Stimulated activated CD4-positive, alpha-beta T cell treated with anti-CD3 and anti-CD28 coated beads, Interleukin-4, amount 100 ng/mL, for 48 hours (primary cell): ENCODE measurements at regions not wholly inside any gene's neighbourhood (a gene's known extent, or its start where the extent isn't known, plus 50 kb on each side); places are given as distances from the start of the nearest gene placed in this dataset.
"Not testable (repeated sequence)": the region's sequence is repeated elsewhere in the genome, so short reads cannot be mapped to it uniquely, and the experiment has no call there.

Source experiments
- DNase-seq, 2 donors: peaks; one replicate each; pipeline ENCODE4 v3.0.0-alpha.2; 2020; ENCODE audit warnings: low read depth in 2 of 2

GRCh38 chr10:113495553-113495952 lies 57.3 kb upstream of the HABP2 start:
- DNase-seq = no peak

GRCh38 chr10:113496111-113497109 lies 56.4 kb upstream of the HABP2 start:
- no peak for DNase-seq

DNA sequence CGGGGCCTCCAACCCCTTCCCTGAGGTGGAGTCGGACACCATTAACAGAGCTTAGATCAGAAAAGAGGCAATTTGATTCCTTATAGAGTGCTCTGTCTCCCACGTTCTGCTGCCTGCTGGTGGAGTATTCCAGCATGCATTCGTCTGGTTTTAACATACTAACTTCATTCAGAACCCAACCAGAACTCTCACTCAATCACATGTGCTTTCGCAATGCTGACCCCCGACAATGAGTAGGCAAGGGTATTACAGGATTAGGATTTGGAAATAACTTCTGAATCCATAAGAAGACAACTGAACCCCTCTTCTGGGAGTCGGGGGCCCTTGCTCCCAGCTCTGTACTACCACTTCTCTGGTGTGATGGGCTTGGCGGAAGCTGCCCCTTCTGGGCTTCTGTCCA lies 55.7 kb upstream of the HABP2 start:
- no peak for DNase-seq

DNA sequence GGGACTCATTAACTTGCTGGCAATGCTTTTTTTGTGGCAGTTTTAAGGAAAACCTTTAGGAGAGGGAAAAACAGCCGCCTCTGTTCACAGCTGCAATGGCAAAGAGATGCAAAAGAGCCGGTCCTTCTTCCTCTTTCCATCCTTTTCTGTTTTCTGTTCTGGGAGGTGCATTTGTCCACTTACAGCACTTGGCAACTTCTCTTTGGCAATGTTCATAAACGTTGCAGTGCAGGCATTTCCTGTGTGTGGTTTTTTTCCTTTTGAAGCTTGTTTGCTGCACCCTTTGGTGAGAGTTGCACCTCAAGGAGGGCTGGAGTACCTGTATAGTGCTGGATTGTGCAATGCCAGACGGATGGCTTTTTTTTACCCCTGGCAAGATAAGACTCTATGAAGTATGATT lies 53.9 kb upstream of the HABP2 start:
- no peak for DNase-seq

DNA sequence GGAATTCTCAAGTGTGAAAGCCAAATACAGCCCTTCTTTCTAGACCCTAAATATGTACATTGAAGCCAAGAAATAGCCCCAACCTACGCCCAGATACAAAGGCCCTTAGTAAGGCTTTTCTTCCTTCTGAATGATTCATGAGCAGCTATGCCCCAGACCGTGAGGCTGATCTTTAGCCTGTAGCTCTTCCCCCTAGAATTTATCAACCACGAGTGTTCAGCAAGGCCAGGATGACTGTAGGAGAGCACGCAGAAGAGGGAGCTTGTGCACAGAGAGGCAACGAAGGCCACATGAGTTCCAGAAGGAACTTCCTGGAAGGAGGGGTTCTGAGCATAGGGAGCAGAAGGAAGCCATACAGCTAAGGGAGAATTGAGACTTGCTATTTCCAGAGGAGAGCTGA lies 53.0 kb upstream of the HABP2 start:
- no peak for DNase-seq

GRCh38 chr10:113501031-113501430 lies 51.8 kb upstream of the HABP2 start:
- DNase-seq = not testable (repeated sequence)
